ENCODE measurements at regions not wholly inside any gene's neighbourhood (a gene's known extent, or its start where the extent isn't known, plus 50 kb on each side); places are given as distances from the start of the nearest gene placed in this dataset.
"Not testable (repeated sequence)": the region's sequence is repeated elsewhere in the genome, so short reads cannot be mapped to it uniquely, and the experiment has no call there.

DNA sequence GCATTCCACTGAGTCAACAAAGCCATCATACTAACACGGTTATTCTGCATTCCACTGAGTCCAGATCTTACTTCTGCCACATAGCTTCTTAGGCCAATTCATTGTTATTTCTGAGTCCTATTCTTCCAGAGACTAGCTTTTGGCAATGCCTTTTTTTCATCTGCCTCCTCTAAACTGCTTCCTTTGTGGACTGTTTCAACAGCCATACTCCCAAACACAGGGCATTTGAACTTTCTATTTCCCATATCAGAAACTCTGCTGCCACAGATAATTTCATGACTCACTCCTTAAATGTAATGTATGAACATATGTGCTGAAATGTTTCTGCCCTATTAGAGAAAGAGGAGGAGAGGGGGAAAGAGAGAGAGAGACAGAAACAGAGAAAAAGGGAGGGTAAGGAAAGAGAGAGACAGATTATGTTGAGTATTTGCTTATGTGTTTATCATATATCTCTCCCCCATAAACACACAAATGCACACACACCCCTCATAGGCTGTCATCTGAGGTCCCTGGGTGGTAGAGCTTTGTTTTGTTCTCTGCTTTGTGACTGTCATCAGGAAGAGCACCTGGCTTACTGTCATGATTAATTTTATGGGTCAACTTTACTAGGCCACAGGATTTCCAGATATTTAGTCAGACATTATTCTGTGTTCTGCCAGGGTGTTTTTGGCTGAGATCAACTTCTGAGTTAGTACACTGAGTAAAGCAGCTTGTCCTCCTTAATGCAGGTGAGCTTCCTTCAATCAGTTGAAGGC lies 308.0 kb upstream of the KCND2 start:
- DNase-seq: peak; percentile 54

DNA sequence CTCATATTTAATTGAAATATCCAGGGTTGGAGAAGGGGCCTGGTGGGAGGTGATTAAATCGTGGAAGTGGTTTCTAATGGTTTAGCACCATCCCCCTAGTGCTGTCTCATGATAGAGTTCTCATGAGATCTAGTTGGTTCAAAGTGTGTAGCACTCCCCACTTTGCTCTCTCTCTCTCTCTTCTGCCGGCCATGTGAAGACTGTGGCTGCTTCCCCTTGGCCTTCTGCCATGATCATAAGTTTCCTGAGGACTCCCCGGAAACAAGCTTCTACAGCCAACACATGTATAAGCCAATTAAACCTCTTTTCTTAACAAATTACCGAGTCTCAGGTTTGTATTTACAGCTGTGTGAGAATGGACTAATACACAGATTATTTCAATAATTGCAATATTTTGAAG lies 305.8 kb upstream of the KCND2 start:
- no peak for DNase-seq

DNA sequence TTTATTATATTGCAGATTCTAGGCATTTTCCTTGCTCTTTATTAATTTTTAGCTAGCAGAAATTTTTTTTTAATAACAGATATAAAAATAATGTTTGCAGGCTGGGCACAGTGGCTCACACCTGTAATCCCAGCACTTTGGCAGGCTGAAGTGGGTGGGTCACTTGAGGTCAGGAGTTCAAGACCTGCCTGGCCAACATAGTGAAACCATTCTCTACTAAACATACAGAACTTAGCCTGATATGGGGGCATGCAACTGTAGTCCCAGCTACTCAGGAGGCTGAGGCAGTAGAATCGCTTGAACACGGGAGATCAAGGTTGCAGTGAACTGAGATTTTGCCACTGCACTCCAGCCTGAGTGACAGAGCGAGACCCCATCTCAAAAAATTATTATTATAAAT lies 304.6 kb upstream of the KCND2 start:
- not testable (repeated sequence) for DNase-seq

DNA sequence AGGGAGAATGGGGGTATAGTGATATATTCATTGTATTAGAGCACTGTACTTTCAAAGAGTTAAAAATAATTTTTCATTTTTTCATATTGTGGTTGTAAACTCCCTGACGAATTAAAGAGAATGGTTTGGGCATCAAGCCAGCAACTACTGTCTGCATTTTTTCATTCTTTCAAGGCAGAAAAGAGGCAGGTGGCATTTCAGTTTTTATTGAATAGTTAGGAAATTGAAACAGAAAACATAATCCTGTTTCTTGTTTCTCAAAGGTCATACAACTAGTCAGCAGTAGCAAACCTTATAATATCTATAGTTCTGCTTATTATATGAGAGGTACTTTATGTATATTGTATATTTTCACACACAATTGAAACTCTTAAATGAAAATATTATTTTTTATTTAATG lies 303.9 kb upstream of the KCND2 start:
- peak; percentile 51 for DNase-seq

DNA sequence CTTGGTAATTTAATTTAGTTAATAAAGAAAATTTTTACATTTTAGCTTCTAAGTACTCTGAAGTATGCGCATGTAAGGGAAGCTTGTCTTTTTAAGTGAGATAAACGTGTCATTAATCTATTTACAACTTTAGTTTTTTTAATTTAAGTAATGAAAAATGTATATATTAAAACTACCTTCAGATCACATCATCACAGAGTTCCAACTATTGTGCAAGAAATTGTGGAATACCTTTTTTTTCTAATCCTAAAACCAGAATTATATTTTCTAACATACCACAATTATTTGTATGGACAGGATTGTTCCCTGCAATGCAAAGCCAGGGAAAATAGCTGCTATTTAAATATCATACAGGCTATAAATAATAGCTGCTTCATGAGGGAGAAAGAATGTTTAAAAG lies 303.2 kb upstream of the KCND2 start:
- no peak for DNase-seq

DNA sequence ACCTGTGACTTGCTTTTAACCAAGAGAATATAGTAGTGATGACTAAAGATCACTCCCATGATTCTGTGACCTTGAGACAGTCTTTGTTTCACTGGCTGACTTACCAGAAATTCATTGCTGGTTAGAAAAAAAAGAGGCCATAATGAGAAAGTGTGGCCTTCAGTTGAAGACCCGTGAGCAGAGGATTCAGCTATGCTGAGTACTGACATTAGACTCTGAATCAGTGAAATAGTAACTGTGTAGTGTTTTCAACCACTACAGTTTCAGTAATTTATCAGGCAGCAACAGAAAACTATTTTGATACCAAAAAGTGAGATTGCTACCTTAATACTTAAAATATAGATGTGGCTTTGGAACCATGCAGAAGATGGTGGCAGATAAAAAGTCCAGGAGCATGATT lies 298.0 kb upstream of the KCND2 start:
- no peak for DNase-seq

GRCh38 chr7:119982884-119983283 lies 290.1 kb upstream of the KCND2 start:
- DNase-seq: no peak

DNA sequence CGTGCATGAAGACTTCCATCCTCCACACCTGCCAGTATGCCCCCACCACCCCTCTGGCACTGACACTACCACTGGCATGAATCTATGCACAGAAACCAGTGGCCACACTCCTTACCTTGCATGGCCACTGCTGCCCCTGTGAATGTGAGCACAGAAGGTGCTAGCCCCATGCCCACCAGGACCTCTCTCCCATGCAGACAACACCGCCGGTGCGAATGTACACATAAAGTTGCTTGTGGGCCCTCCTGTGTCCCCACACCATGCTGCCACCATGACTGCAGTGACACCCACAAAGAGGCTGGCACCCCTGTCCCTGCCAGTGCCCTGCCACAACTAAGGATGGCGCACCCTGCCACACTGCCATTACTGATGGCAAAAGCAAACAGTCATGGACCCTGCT lies 289.5 kb upstream of the KCND2 start:
- DNase-seq: no peak

GRCh38 chr7:119984247-119984646 lies 288.7 kb upstream of the KCND2 start:
- no peak for DNase-seq

- no peak for DNase-seq
These were observed 284.6 kb upstream of the KCND2 start for GRCh38 chr7:119988401-119988800.

DNA sequence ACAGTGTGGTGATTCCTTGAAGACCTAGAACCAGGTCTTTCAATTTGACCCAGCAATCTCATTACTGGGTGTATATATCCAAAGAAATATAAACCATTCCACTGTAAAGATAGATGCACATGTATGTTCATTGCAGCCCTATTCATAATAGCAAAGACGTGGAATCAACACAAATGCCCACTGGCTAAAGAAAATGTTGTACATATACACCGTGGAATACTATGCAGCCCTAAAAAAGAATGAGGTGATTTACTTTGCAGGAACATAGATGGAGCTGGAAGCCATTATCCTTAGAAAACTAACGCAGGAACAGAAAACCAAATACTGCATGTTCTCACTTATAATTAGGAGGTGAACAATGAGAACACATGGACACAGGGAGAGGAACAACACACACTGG lies 278.0 kb upstream of the KCND2 start:
- DNase-seq: no peak

- no peak for DNase-seq
These were observed 276.3 kb upstream of the KCND2 start for GRCh38 chr7:119996634-119997033.

DNA sequence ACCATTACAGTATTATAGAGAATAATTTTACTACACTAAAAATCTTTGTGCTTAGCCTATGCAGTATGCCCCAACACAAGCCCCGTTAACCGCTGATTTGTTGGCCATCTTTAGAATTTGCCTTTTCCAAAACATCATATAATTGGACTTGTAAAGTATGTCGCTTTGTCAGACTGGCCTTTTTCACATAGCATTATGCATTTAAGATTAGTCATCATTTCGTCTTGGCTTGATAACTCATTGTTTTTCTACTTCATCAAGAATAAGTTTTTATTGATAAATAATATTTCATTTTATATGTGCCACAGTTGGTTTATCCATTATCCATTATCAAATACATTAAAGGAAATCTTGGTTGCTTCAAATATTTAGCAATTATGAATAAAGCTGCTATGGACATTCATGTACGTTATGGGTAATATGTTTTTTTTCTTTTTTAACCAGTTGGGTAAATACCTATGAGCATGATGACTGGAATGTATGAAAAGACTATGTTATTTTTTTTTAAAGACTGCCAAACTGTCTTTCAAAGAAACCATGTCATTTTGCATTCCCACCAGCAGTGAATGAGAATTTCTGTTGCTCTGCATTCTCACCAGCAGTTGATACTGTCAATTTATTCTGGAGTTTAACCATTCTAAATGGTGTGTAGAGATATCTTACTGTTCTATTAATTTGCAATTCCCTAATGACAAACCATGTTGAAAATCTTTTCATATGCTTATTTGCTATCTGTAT lies 273.1 kb upstream of the KCND2 start:
- DNase-seq: peak; percentile 59

DNA sequence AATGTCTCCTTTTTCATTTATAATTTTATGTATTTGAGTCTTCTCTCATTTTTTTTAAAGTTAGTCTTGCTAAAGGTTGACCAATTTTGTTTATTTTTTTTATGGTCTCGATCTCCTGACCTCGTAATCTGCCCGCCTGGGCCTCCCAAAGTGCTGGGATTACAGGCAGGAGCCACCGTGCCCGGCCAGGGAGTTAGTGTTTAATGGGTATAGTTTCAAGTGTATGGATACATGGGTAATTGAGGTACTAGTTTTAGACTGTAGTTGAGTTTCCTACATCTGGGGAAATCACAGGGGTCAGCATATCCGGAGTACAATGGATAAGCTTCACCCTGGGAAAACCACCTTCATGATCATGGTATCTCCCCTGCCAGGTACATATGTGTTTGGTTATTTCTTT lies 267.3 kb upstream of the KCND2 start:
- DNase-seq: no peak

- not testable (repeated sequence) for DNase-seq
These were observed 258.7 kb upstream of the KCND2 start for GRCh38 chr7:120014301-120014700.

GRCh38 chr7:120014925-120015465 lies 258.0 kb upstream of the KCND2 start:
- DNase-seq: peak; percentile 46

GRCh38 chr7:120021085-120021484 lies 251.9 kb upstream of the KCND2 start:
- peak; percentile 32 for DNase-seq

DNA sequence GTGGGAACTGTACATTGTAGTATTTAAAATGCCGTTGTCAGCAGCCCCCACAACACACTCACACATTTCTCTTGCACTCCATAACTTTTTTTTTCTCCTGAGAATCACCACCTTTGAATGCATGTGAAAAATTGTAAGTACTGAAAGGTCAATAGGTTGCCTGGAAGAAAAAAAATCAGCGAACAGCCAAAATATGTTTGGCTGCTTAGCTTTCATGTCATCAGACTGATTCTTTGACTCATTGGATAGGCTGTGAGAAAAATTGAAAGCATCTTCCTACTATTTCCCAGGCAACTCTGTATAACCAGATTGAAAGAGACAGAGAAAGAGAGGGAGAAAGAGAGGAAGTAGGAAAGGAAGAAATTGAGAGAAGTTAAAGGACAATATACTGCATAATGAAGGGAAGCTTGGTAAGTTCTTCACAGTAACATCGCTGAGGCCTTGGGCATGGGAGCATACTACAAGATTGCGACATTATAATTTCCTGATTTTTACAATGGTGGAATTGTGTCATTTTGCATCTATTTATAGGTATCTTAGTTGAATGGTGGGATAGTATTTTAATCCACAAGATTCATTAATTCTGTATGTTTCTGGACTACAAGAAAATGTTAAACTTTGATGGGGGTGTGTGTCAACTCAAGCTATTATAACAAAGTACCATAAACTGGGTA lies 249.3 kb upstream of the KCND2 start:
- peak; percentile 69 for DNase-seq

DNA sequence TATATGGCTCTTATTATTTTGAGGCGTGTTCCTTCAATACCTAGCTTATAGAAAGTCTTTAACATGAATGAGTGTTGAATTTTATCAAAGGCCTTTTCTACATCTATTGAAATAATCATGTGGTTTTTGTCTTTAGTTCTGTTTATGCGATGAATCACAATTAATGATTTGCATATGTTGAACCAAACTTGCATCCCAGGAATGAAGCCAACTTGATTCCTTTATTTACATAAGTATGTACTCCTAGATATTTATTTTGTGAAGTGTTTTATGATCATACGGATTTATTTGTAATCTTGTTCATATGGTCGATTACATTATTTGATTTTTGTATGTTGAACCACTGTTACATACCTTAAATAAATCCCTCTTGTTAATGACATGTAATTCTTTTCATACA lies 244.3 kb upstream of the KCND2 start:
- DNase-seq: peak; percentile 66

GRCh38 chr7:120030876-120031275 lies 242.1 kb upstream of the KCND2 start:
- DNase-seq: no peak

- DNase-seq: no peak
These were observed 239.9 kb upstream of the KCND2 start for GRCh38 chr7:120033114-120033513.

DNA sequence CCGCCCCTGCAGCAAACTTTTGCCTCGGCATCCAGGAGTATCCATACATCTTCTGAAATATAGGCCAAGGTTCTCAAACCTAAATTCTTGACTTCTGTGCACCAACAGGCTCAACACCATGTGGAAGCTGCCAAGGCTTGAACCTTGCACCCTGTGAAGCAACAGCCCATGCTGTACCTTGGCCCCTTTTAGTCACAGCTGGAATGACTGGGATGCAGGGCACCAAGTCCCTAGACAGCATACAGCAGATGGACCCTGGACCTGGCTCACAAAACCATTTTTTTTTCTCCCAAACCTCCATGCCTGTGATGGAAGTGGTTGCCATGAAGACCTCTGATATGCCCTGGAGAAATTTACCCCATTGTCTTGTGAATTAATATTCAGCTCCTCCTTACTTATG lies 233.8 kb upstream of the KCND2 start:
- no peak for DNase-seq

DNA sequence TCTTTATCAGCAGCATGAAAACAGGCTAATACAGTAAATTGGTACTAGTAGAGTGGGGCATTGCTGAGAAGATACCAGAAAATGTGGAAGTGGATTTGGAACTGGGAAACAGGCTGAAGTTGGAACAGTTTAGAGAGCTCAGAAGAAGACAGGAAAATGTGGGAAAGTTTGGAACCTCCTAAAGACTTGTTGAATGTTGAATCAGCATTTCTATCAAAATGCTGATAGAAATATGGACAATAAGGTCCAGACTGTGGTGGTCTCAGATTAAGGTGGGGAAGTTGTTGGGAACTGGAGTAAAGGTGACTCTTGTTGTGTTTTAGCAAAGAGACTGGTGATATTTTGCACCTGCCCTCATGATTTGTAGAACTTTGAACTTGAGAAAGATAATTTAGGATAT lies 231.2 kb upstream of the KCND2 start:
- no peak for DNase-seq

All from fibroblast of skin of scalp (primary cell).